HG03025 (cell line): ENCODE measurements at regions not wholly inside any gene's neighbourhood (a gene's known extent, or its start where the extent isn't known, plus 50 kb on each side); places are given as distances from the start of the nearest gene placed in this dataset.
A peak's percentile ranks its signal among the peaks of the same experiment; 100 is the strongest.

Experiments
- ATAC-seq: cut with Tn5 transposase; IDR thresholded peaks from one replicate; pipeline ENCODE4 v1.9.1; 2021; ENCODE audit warnings: mild to moderate bottlenecking, moderate library complexity; ENCODE audit not compliant: unreplicated experiment, low FRiP score

GRCh38 chr5:167786871-167787578 lies 504.4 kb upstream of the WWC1 start:
- no peak for ATAC-seq

- no peak for ATAC-seq
These were observed 501.4 kb upstream of the WWC1 start for GRCh38 chr5:167790045-167790444.

GRCh38 chr5:167790462-167791260 lies 500.8 kb upstream of the WWC1 start:
- no peak for ATAC-seq

GRCh38 chr5:167792514-167792913 lies 498.9 kb upstream of the WWC1 start:
- no peak for ATAC-seq

- no peak for ATAC-seq
These were observed 497.7 kb upstream of the WWC1 start for GRCh38 chr5:167793700-167794099.

GRCh38 chr5:167794121-167794520 lies 497.3 kb upstream of the WWC1 start:
- ATAC-seq, result no peak

- no peak for ATAC-seq
These were observed 494.8 kb upstream of the WWC1 start for GRCh38 chr5:167796672-167797071.

GRCh38 chr5:167797933-167798332 lies 493.5 kb upstream of the WWC1 start:
- no peak for ATAC-seq

- no peak for ATAC-seq
These were observed 493.0 kb upstream of the WWC1 start for GRCh38 chr5:167798448-167798847.

GRCh38 chr5:167800427-167800826 lies 491.0 kb upstream of the WWC1 start:
- no peak for ATAC-seq

- ATAC-seq, result no peak
These were observed 489.4 kb upstream of the WWC1 start for GRCh38 chr5:167801999-167802398.

- ATAC-seq, result no peak
These were observed 488.6 kb upstream of the WWC1 start for GRCh38 chr5:167802755-167803431.

GRCh38 chr5:167804512-167805220 lies 486.8 kb upstream of the WWC1 start:
- ATAC-seq, result no peak

GRCh38 chr5:167810573-167810972 lies 480.9 kb upstream of the WWC1 start:
- ATAC-seq, result no peak

GRCh38 chr5:167812871-167813270 lies 478.6 kb upstream of the WWC1 start:
- ATAC-seq, result no peak

GRCh38 chr5:167813389-167813788 lies 478.1 kb upstream of the WWC1 start:
- no peak for ATAC-seq

GRCh38 chr5:167814040-167814439 lies 477.4 kb upstream of the WWC1 start:
- ATAC-seq, result no peak

- no peak for ATAC-seq
These were observed 476.6 kb upstream of the WWC1 start for GRCh38 chr5:167814828-167815227.

- no peak for ATAC-seq
These were observed 475.1 kb upstream of the WWC1 start for GRCh38 chr5:167816354-167816753.

GRCh38 chr5:167816864-167817263 lies 474.6 kb upstream of the WWC1 start:
- no peak for ATAC-seq

- ATAC-seq, result peak; percentile 74
These were observed 472.0 kb upstream of the WWC1 start for GRCh38 chr5:167819406-167819805.
